HepG2 (cell line): ENCODE measurements at regions not wholly inside any gene's neighbourhood (a gene's known extent, or its start where the extent isn't known, plus 50 kb on each side); places are given as distances from the start of the nearest gene placed in this dataset.

ENCODE experiments used
- ATAC-seq: fragments of 200-7000 bp; cut with Tn5 transposase; 3 replicates; pipeline ENCODE4 v1.9.1; 2020; ENCODE audit warnings: mild to moderate bottlenecking, moderate library complexity
- BruUV-seq: library from RNA; stranded (reverse); fragments of 400-500 nt; replicated peaks from 2 replicates; lab custom pipeline; 2021; lab: Mats Ljungman, UMichigan
- CTCF ChIA-PET: fragments of 300-600 bp; formaldehyde crosslinking; extraction: SDS; loops from one replicate; lab custom pipeline; 2021; ENCODE audit warnings: low total read pairs, inconsistent platforms, low intra/inter-chr PET ratio; lab: Yijun Ruan, JAX
- POLR2A ChIA-PET: fragments of 350-600 bp; sonication (Branson Sonifier 250); formaldehyde crosslinking; loops from one replicate; lab custom pipeline; 2020; ENCODE audit warnings: antibody characterized with exemption, inconsistent platforms; lab: Yijun Ruan, JAX
- DNase-seq: peaks from one replicate; pipeline ENCODE4 v3.0.0-alpha.2; 2015; ENCODE audit warnings: low spot score
- FAIRE-seq: peaks from 3 replicates; lab custom pipeline; 2011; peaks lifted over from hg19 to GRCh38; lab: Jason Lieb, UNC
- H2AFZ ChIP-seq: one replicate; pipeline ENCODE4 v1.6.1; 2011; ENCODE audit warnings: low read length, inconsistent platforms
- H3K27ac ChIP-seq: fragments of 300-600 bp; 3 replicates; pipeline ENCODE4 v1.8.0; 2011; ENCODE audit warnings: mixed run types, mild to moderate bottlenecking, mixed read lengths, low read length, inconsistent platforms; ENCODE audit not compliant: insufficient read depth; ENCODE audit errors: extremely low read length
- H3K27me3 ChIP-seq, 2 experiments: fragments of 200-600 bp in 1 of 2; 2 replicates in 1 of 2; 3 replicates in 1 of 2; pipeline versions ENCODE4 v1.6.0 to v1.8.0; 2011; ENCODE audit warnings: low read length in 2 of 2, mild to moderate bottlenecking in 2 of 2, moderate library complexity in 2 of 2, inconsistent platforms in 1 of 2; ENCODE audit not compliant: insufficient read depth in 2 of 2, control insufficient read depth in 1 of 2
- H3K36me3 ChIP-seq, 2 experiments: fragments of 200-600 bp in 1 of 2; replicated peaks in 1 of 2; 2 replicates in 1 of 2; 3 replicates in 1 of 2; pipeline versions ENCODE4 v1.5.1 to v1.8.0; 2011; ENCODE audit warnings: low read length in 2 of 2, inconsistent platforms in 1 of 2; ENCODE audit not compliant: insufficient read depth in 2 of 2, control insufficient read depth in 1 of 2
- H3K4me1 ChIP-seq: 2 replicates; pipeline ENCODE4 v1.5.1; 2012; ENCODE audit warnings: low read length, inconsistent platforms; ENCODE audit not compliant: insufficient read depth
- H3K4me2 ChIP-seq: 2 replicates; pipeline ENCODE4 v1.6.0; 2011; ENCODE audit warnings: low read depth, low read length, inconsistent platforms
- H3K4me3 ChIP-seq, 3 experiments: fragments of 200-600 bp in 1 of 3; sonication (generic), shearing (Covaris generic) in 1 of 3; replicated peaks in 1 of 3; 2 replicates each; pipeline ENCODE4 v1.5.1; 2011 to 2016; ENCODE audit warnings: low read length in 3 of 3, inconsistent platforms in 2 of 3, low read depth in 2 of 3, mild to moderate bottlenecking in 2 of 3, control low read depth in 1 of 3, mixed read lengths in 1 of 3; ENCODE audit not compliant: insufficient read depth in 1 of 3
- H3K79me2 ChIP-seq: one replicate; pipeline ENCODE4 v1.6.1; 2011; ENCODE audit warnings: low read length, inconsistent platforms; ENCODE audit not compliant: insufficient read depth
- H3K9ac ChIP-seq: 2 replicates; pipeline ENCODE4 v1.6.0; 2011; ENCODE audit warnings: mild to moderate bottlenecking, low read depth, low read length, inconsistent platforms; ENCODE audit not compliant: insufficient read depth
- H3K9me3 ChIP-seq: 2 replicates; pipeline ENCODE4 v1.5.1; 2012; ENCODE audit warnings: mild to moderate bottlenecking, low read length
- H4K20me1 ChIP-seq: 2 replicates; pipeline ENCODE4 v1.6.0; 2011; ENCODE audit warnings: inconsistent platforms, mild to moderate bottlenecking, low read length, moderate library complexity; ENCODE audit not compliant: insufficient read depth
- DRAP1 ChIP-seq: IDR thresholded peaks from 2 replicates; pipeline ENCODE4 v1.6.1; 2016; ENCODE audit warnings: missing genetic modification reagents, missing compliant biosample characterization
- ETV5 ChIP-seq: IDR thresholded peaks from 2 replicates; pipeline ENCODE4 v1.6.1; 2018; ENCODE audit warnings: missing biosample characterization, missing genetic modification reagents, inconsistent platforms, borderline replicate concordance
- HCFC1 ChIP-seq: fragments of 150-350 bp; IDR thresholded peaks from 2 replicates; pipeline ENCODE4 v1.6.1; 2014; ENCODE audit warnings: low read depth, low read length
- PRMT3 ChIP-seq: sonication (generic); formaldehyde crosslinking; IDR thresholded peaks from 2 replicates; pipeline ENCODE4 v1.8.1; 2022; ENCODE audit warnings: low read depth, mild to moderate bottlenecking, moderate library complexity, missing genetic modification reagents, borderline replicate concordance
- RARG ChIP-seq: sonication (generic); formaldehyde crosslinking; IDR thresholded peaks from 2 replicates; pipeline ENCODE4 v1.4.0; 2020; ENCODE audit warnings: low read depth, mild to moderate bottlenecking, missing genetic modification reagents
- SYNCRIP ChIP-seq: fragments of 200-400 bp; formaldehyde crosslinking; IDR thresholded peaks from 2 replicates; pipeline ENCODE4 v1.6.1; 2018; ENCODE audit warnings: mild to moderate bottlenecking, low read depth, low read length; ENCODE audit not compliant: insufficient read depth
- ZBTB1 ChIP-seq: sonication (generic); formaldehyde crosslinking; IDR thresholded peaks from 2 replicates; pipeline ENCODE4 v1.4.0; 2020; ENCODE audit warnings: missing genetic modification reagents, borderline replicate concordance
- ZFP1 ChIP-seq: IDR thresholded peaks from 2 replicates; pipeline ENCODE4 v1.6.1; 2016
- ZNF570 ChIP-seq: sonication (generic); formaldehyde crosslinking; IDR thresholded peaks from 2 replicates; pipeline ENCODE4 v1.4.0; 2020; ENCODE audit warnings: mild to moderate bottlenecking, missing genetic modification reagents, borderline replicate concordance
- WGBS: methylation state at CpG from one replicate; pipeline ENCODE4 v1.1.6; 2017; ENCODE audit warnings: low lambda C conversion rate; 5-methylcytosine and 5-hydroxymethylcytosine counted together
- in situ Hi-C: cut with HindIII; loops from 2 replicates; pipeline ENCODE4 v1.10.0; 2017; ENCODE audit warnings: low pct_unique_long_range_greater_than_20kb; ENCODE audit not compliant: extremely low pct_ligation_motif_present
- intact Hi-C: fragments of 100-400 bp; cut with micrococcal nuclease; formaldehyde crosslinking; loops from one replicate; pipeline ENCODE4 v1.10.0; 2022; ENCODE audit not compliant: unreplicated experiment
- TF ChIP-seq, protein P1 (sequence below): IDR thresholded peaks from 2 replicates; pipeline ENCODE4 v1.6.1; 2012; ENCODE audit warnings: inconsistent platforms
- TF ChIP-seq, protein P2 (sequence below): sonication (generic); formaldehyde crosslinking; IDR thresholded peaks from 2 replicates; pipeline ENCODE4 v1.8.1; 2023; ENCODE audit warnings: mild to moderate bottlenecking, inconsistent platforms, moderate library complexity, missing genetic modification reagents, borderline replicate concordance
- TF ChIP-seq, protein P3 (sequence below): sonication (generic); formaldehyde crosslinking; IDR thresholded peaks from 2 replicates; pipeline ENCODE4 v1.5.1; 2020; ENCODE audit warnings: missing genetic modification reagents, mild to moderate bottlenecking, borderline replicate concordance
- TF ChIP-seq, protein P4 (sequence below): sonication (generic); formaldehyde crosslinking; IDR thresholded peaks from 2 replicates; pipeline ENCODE4 v1.5.1; 2020; ENCODE audit warnings: mild to moderate bottlenecking, missing genetic modification reagents, moderate library complexity

- Histone ChIP-seq H3K27ac (no peak overlapping the region), H3K9ac (no peak overlapping the region), H3K4me1 (no peaks in the 10 kb centered on the region), H3K27me3 (no peaks in the 10 kb centered on the region), H2AFZ (no peak overlapping the region), H4K20me1 (no peaks in the 10 kb centered on the region), H3K9me3 (peaks cover 31% of the 10 kb centered on the region), H3K36me3 (no peaks in the 10 kb centered on the region), H3K79me2 (no peaks in the 10 kb centered on the region), H3K4me3 (no peak overlapping the region), H3K4me2 (no peak overlapping the region)
- DNase-seq: no peak
- ChIA-PET CTCF (no interaction called here), POLR2A (no interaction called here)
- BruUV-seq: no TSS peak
- ATAC-seq: no peak
- intact Hi-C loops (no loop called here), in situ Hi-C loops (no loop called here)
- no peak for FAIRE-seq
- 41% methylated on average over 1 of the region's 1 CpG for WGBS
- TF ChIP-seq ZBTB1 (CRISPR knock-in tag): no peak
- peak; percentile 94 for TF ChIP-seq ZFP1 (CRISPR knock-in tag)
- no peak for TF ChIP-seq DRAP1 (CRISPR knock-in tag)
- TF ChIP-seq ZNF570 (CRISPR knock-in tag): no peak
- TF ChIP-seq, protein P1, sequence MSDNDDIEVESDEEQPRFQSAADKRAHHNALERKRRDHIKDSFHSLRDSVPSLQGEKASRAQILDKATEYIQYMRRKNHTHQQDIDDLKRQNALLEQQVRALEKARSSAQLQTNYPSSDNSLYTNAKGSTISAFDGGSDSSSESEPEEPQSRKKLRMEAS: no peak
- TF ChIP-seq, protein P2, sequence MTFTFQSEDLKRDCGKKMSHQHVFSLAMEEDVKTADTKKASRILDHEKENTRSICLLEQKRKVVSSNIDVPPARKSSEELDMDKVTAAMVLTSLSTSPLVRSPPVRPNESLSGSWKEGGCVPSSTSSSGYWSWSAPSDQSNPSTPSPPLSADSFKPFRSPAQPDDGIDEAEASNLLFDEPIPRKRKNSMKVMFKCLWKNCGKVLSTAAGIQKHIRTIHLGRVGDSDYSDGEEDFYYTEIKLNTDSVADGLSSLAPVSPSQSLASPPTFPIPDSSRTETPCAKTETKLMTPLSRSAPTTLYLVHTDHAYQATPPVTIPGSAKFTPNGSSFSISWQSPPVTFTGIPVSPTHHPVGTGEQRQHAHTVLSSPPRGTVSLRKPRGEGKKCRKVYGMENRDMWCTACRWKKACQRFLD: no peak
Observed at GRCh38 chr2:161481619-161482018, 65.5 kb downstream of the TBR1 start.

- 0% methylated on average over 1 of the region's 1 CpG for WGBS
- intact Hi-C loops: no loop called here
- H4K20me1 ChIP-seq: no peaks in the 10 kb centered on the region
- TF ChIP-seq, protein P3, sequence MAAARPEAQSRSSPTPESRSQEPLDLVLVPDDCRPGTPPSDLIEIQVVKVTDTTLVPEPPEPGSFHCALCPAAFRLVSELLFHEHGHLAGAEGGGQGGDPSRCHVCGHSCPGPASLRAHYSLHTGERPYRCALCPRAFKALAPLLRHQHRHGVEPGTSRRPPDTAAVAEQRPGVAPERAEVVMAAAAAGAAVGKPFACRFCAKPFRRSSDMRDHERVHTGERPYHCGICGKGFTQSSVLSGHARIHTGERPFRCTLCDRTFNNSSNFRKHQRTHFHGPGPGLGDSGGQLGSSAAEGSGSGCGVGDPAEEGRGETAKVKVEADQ (CRISPR knock-in tag): no peak
- no peak for TF ChIP-seq PRMT3 (CRISPR knock-in tag)
- TF ChIP-seq HCFC1: no peak
- TF ChIP-seq SYNCRIP: no peak
- TF ChIP-seq, protein P4, sequence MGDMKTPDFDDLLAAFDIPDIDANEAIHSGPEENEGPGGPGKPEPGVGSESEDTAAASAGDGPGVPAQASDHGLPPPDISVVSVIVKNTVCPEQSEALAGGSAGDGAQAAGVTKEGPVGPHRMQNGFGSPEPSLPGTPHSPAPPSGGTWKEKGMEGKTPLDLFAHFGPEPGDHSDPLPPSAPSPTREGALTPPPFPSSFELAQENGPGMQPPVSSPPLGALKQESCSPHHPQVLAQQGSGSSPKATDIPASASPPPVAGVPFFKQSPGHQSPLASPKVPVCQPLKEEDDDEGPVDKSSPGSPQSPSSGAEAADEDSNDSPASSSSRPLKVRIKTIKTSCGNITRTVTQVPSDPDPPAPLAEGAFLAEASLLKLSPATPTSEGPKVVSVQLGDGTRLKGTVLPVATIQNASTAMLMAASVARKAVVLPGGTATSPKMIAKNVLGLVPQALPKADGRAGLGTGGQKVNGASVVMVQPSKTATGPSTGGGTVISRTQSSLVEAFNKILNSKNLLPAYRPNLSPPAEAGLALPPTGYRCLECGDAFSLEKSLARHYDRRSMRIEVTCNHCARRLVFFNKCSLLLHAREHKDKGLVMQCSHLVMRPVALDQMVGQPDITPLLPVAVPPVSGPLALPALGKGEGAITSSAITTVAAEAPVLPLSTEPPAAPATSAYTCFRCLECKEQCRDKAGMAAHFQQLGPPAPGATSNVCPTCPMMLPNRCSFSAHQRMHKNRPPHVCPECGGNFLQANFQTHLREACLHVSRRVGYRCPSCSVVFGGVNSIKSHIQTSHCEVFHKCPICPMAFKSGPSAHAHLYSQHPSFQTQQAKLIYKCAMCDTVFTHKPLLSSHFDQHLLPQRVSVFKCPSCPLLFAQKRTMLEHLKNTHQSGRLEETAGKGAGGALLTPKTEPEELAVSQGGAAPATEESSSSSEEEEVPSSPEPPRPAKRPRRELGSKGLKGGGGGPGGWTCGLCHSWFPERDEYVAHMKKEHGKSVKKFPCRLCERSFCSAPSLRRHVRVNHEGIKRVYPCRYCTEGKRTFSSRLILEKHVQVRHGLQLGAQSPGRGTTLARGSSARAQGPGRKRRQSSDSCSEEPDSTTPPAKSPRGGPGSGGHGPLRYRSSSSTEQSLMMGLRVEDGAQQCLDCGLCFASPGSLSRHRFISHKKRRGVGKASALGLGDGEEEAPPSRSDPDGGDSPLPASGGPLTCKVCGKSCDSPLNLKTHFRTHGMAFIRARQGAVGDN (CRISPR knock-in tag): no peak
- no peak for TF ChIP-seq ETV5 (CRISPR knock-in tag)
- no peak for TF ChIP-seq RARG (CRISPR knock-in tag)
Observed at GRCh38 chr2:161484061-161484460, 68.0 kb downstream of the TBR1 start.

More at GRCh38 chr2:161484061-161484460, 68.0 kb downstream of the TBR1 start:
- no TSS peak for BruUV-seq
- no peaks in the 10 kb centered on the region for H3K4me1 ChIP-seq
- H3K9me3 ChIP-seq: peaks cover 31% of the 10 kb centered on the region
- H3K4me3 ChIP-seq: no peak overlapping the region
- DNase-seq (no peak), ATAC-seq (no peak), FAIRE-seq (no peak)
- CTCF ChIA-PET: no interaction called here
- POLR2A ChIA-PET: no interaction called here
- no peaks in the 10 kb centered on the region for H3K36me3 ChIP-seq
- no peak overlapping the region for H3K9ac ChIP-seq
- no peaks in the 10 kb centered on the region for H3K79me2 ChIP-seq
- H3K27ac ChIP-seq: no peak overlapping the region
- no peak overlapping the region for H2AFZ ChIP-seq
- H3K4me2 ChIP-seq: no peak overlapping the region
- peaks cover 0 to 4% of the 10 kb centered on the region in 2 experiments; a peak in 1 of 5 replicates for H3K27me3 ChIP-seq
- in situ Hi-C loops: no loop called here
